ENCODE measurements at regions not wholly inside any gene's neighbourhood (a gene's known extent, or its start where the extent isn't known, plus 50 kb on each side); places are given as distances from the start of the nearest gene placed in this dataset.
"Not testable (repeated sequence)": the region's sequence is repeated elsewhere in the genome, so short reads cannot be mapped to it uniquely, and the experiment has no call there.

GRCh38 chr5:127216898-127217675, 73.5 kb upstream of the MEGF10 start:
- DNase-seq, result no peak

- not testable (repeated sequence) for DNase-seq
These were observed 68.7 kb upstream of the MEGF10 start for GRCh38 chr5:127221936-127222335.

GRCh38 chr5:127222571-127223156, 67.9 kb upstream of the MEGF10 start:
- DNase-seq, result not testable (repeated sequence)

GRCh38 chr5:127223256-127223974, 67.2 kb upstream of the MEGF10 start:
- no peak for DNase-seq

GRCh38 chr5:127227881-127228280, 62.7 kb upstream of the MEGF10 start:
- no peak for DNase-seq

- no peak for DNase-seq
These were observed 61.9 kb upstream of the MEGF10 start for GRCh38 chr5:127228540-127229184.

- peak; percentile 55 to 71 for DNase-seq
These were observed 61.3 kb upstream of the MEGF10 start for GRCh38 chr5:127229185-127229889.

- DNase-seq, result no peak
These were observed 59.5 kb upstream of the MEGF10 start for GRCh38 chr5:127231118-127231517.

GRCh38 chr5:127233590-127233989, 57.0 kb upstream of the MEGF10 start:
- no peak for DNase-seq

GRCh38 chr5:127235136-127235535, 55.5 kb upstream of the MEGF10 start:
- no peak for DNase-seq

- no peak for DNase-seq
These were observed 54.3 kb upstream of the MEGF10 start for GRCh38 chr5:127236254-127236653.
